ENCODE measurements at regions not wholly inside any gene's neighbourhood (a gene's known extent, or its start where the extent isn't known, plus 50 kb on each side); places are given as distances from the start of the nearest gene placed in this dataset.

- no peak overlapping the region for H3K4me3 ChIP-seq (ENCODE audit: low read length)
- H3F3A ChIP-seq (ENCODE audit: insufficient read depth, low read length, poor library complexity, severe bottlenecking), result no peaks in the 10 kb centered on the region
- no peak for TF ChIP-seq CTCF (IDR thresholded peaks at IDR 0.05; ENCODE audit: poor library complexity, severe bottlenecking)
- no peak for TF ChIP-seq EP300 (conservative IDR thresholded peaks at IDR 0.05; ENCODE audit: poor library complexity, severe bottlenecking)
- TF ChIP-seq TAF1 (IDR thresholded peaks at IDR 0.05; ENCODE audit: low read depth), result no peak
- no peak for TF ChIP-seq POLR2AphosphoS5 (IDR thresholded peaks at IDR 0.05)
- no peak overlapping the region for H2AFZ ChIP-seq (ENCODE audit: low read depth, low read length)
- no peaks in the 10 kb centered on the region for H3K79me2 ChIP-seq (replicated peaks; ENCODE audit: insufficient read depth, low read length)
- H3K27ac ChIP-seq (ENCODE audit: low read length), result no peak overlapping the region
- H3K27me3 ChIP-seq (ENCODE audit: insufficient read depth, low read depth, low read length), result no peaks in the 10 kb centered on the region
- H3K9ac ChIP-seq (ENCODE audit: low read length), result no peak overlapping the region
- no peak overlapping the region for H3K4me2 ChIP-seq (ENCODE audit: low read length)
- no peaks in the 10 kb centered on the region for H3K9me3 ChIP-seq (ENCODE audit: low read length)
- no peaks in the 10 kb centered on the region for H4K20me1 ChIP-seq (ENCODE audit: insufficient read depth)
- no peaks in the 10 kb centered on the region for H3K36me3 ChIP-seq (ENCODE audit: insufficient read depth, low read length)
- H3K9me2 ChIP-seq (ENCODE audit: insufficient read depth, low read length), result no peaks in the 10 kb centered on the region
Observed at GRCh38 chr15:36152936-36153335, 426.5 kb upstream of the CDIN1 start.

- Histone ChIP-seq H3K79me2 (replicated peaks; ENCODE audit: insufficient read depth, low read length) (no peaks in the 10 kb centered on the region), H3K4me2 (ENCODE audit: low read length) (no peak overlapping the region), H2AFZ (ENCODE audit: low read depth, low read length) (no peak overlapping the region), H3K27me3 (ENCODE audit: insufficient read depth, low read depth, low read length) (no peaks in the 10 kb centered on the region), H3K27ac (ENCODE audit: low read length) (no peak overlapping the region), H3K9me2 (ENCODE audit: insufficient read depth, low read length) (no peaks in the 10 kb centered on the region), H3K36me3 (ENCODE audit: insufficient read depth, low read length) (no peaks in the 10 kb centered on the region), H3K9me3 (ENCODE audit: low read length) (no peaks in the 10 kb centered on the region), H3K9ac (ENCODE audit: low read length) (no peak overlapping the region), H3K4me3 (ENCODE audit: low read length) (no peak overlapping the region), H3F3A (ENCODE audit: insufficient read depth, low read length, poor library complexity, severe bottlenecking) (no peaks in the 10 kb centered on the region), H4K20me1 (ENCODE audit: insufficient read depth) (no peaks in the 10 kb centered on the region)
- no peak for TF ChIP-seq REST (IDR thresholded peaks at IDR 0.05; ENCODE audit: borderline replicate concordance)
- no peak for TF ChIP-seq SMC3 (conservative IDR thresholded peaks at IDR 0.05; ENCODE audit: poor library complexity)
- no peak for TF ChIP-seq EZH2 (IDR thresholded peaks at IDR 0.05; ENCODE audit: borderline replicate concordance, insufficient read depth, low read length, poor library complexity, severe bottlenecking)
- TF ChIP-seq CTCF (IDR thresholded peaks at IDR 0.05; ENCODE audit: poor library complexity, severe bottlenecking), result no peak
- TF ChIP-seq POLR2AphosphoS5 (IDR thresholded peaks at IDR 0.05), result no peak
- no peak for TF ChIP-seq EP300 (conservative IDR thresholded peaks at IDR 0.05; ENCODE audit: poor library complexity, severe bottlenecking)
- no peak for TF ChIP-seq RAD21 (conservative IDR thresholded peaks at IDR 0.05)
- TF ChIP-seq MXI1 (conservative IDR thresholded peaks at IDR 0.05; ENCODE audit: poor library complexity, severe bottlenecking), result no peak
- no peak for TF ChIP-seq TAF1 (IDR thresholded peaks at IDR 0.05; ENCODE audit: low read depth)
Observed at GRCh38 chr15:36156879-36157427, 422.5 kb upstream of the CDIN1 start.

Measured in neural cell (in vitro differentiated cells).